Renal pelvis (tissue), 1 donor: ENCODE measurements at regions not wholly inside any gene's neighbourhood (a gene's known extent, or its start where the extent isn't known, plus 50 kb on each side); places are given as distances from the start of the nearest gene placed in this dataset.
A peak's percentile ranks its signal among the peaks of the same experiment; 100 is the strongest.

ENCODE experiments used
- DNase-seq: peaks from one replicate; pipeline ENCODE4 v3.0.0-alpha.2; 2013

DNA sequence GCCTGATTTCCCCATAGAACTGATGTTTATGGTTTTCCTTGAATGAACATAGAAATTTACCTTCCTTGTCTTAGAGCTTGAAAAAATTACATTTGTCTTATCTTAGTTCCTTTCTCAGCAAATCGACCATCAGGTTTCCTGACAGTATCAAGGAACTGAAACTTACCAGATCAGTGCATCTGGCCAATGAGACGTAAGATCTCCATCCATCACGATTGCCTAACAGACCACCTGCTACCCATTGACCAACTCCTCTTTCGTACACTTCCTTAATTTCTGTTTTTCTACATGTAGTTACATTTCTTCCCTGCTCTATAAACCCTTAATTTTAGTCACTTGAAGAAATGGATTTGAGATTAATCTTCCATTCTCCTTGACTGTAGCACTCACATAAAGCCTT, 57.4 kb upstream of the TMPRSS15 start:
- DNase-seq, result no peak

DNA sequence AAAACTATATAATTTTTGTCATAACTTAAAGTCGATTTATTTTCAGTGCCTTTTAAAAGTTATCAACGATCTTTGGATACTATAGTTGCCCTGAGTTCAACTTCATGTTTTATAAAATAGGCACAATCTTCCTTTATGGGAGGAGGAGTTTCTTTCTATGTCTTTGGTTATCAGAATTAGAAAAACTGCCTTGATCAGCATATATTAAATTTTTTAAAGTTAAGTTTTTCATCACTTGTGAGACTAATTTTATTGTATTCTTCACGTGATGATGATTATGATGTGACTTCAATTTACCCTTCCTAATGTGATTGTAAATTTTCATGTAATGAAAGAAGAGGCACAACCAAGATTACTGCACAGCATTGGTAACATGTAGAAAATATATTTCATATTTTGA, 58.2 kb upstream of the TMPRSS15 start:
- no peak for DNase-seq

DNA sequence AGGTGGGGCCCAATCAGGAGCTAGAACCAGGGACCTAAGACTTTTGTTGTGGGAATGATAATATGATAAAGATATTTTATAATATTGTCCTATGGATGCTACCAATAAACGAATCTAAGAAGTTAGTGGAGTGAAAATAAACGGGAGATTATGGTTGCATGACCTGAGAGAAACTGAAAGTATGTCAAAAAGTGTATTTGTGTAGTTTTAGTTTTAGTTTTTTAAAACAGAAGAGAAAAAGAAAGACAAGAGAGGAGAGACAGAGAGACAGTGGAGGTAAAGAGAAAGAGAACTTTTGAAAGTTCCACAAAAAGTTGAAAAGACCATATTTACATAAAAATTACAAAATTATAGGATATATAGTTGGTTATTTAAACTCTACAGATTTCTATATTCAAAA, 64.1 kb upstream of the TMPRSS15 start:
- DNase-seq, result no peak

DNA sequence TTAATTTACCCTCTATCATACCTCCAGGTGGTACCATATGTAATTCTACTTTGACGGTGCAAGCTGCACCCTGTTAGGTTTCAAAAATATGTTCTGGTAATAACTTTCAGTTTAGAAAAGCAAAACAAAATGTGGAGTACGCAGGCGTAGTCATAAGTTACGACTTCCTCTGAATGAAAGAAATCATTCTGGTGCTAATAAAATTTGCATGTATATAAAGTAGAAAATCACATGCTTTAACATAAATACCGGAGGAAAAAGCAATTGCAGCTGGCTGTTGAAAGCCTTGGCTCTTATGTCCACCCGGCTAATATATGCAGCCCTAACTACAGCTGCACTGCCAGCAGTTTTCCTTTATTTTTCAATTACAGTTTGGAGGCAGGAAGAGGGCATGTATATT, 65.2 kb upstream of the TMPRSS15 start:
- peak; percentile 75 for DNase-seq

DNA sequence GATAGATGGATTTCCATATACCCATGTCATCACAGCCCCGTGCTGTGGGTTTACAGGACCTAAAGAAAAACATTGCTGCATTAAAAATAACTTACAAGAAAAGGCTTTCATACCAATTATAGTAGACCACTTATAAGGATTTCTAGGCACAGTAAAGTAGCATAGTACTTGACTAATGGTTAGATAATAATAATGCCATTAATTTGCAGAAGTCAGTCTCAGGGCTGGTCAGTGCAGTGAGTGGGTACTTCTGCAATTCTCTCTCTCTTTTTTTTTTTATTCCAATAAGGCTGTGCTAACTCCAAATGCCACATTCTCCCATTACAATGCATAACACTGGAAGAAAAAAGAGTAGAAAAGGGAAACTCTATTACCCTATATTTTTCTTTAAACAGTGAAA, 73.1 kb upstream of the TMPRSS15 start:
- DNase-seq, result no peak

DNA sequence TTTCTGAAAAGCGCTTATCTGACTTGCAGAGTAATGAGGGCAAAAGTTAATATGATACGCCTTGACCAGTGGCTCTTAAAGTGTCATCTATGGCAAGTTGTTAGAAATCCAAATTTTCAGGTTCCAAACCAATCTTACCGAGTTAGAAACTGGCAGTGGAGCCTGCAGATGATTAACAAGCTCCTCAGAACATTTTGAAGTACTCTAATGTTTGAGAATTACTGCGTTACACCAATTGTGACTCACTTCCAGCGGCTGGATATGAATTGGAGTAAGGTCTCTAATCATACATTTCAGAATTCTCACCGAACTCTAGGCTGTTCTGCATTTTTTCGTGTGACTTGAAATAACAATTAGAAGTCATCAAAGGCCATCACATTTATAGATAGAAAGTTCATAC, 73.5 kb upstream of the TMPRSS15 start:
- DNase-seq, result no peak

DNA sequence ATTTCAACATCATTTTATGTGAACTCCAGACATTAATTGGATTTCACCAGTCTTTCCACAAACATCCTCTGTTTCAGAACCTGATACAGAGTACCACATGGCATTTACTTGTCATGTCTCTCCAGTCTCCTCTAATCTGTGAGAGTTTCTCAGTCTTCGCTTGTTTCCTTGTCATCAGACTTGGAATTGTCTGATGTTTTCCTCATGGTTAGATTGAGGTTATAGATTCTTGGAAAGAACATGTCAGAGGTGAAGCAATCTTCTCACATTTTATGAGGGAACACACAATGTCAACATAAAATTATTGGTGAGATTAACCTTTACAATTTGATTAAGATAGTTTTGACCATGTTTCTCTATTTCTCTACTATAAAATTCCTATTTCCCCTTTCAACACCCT, 74.9 kb upstream of the TMPRSS15 start:
- no peak for DNase-seq

DNA sequence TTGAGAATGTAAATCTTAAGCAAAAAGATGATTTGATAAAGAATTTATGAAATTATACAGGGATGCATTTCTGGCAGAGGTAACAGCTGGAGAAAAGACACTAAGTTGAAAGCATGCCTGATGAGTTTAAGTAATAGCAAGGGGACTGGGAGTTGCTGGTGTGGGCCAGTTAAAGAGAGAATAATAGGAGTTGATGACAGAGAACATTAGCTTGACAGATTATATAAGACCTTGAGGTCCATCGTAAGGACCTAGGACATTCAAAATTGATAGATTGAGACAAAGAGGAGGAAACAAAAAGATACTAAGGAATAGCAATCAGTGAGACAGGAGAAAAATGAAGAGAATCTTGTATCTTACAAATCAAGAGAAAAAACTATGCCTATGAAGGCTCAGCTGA, 84.7 kb upstream of the TMPRSS15 start:
- no peak for DNase-seq

DNA sequence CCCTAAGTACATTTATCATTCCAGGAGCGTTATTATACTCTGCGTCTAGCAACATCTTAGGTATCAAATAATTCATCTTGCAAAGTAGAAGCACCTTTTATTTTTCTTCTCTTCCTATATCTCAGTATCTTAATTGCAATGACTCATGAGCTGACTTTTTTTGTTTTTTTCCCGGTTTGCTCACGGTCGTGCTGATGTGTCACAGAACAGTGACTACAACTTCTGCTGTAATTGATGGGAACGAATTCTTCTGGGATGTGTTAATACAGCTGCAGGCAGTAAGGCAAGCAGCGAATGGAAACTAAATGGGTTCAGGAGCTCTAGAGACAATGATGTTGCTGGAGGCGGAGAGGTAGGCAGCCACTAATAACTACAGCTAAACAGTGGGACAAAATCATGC, 89.8 kb upstream of the TMPRSS15 start:
- no peak for DNase-seq

DNA sequence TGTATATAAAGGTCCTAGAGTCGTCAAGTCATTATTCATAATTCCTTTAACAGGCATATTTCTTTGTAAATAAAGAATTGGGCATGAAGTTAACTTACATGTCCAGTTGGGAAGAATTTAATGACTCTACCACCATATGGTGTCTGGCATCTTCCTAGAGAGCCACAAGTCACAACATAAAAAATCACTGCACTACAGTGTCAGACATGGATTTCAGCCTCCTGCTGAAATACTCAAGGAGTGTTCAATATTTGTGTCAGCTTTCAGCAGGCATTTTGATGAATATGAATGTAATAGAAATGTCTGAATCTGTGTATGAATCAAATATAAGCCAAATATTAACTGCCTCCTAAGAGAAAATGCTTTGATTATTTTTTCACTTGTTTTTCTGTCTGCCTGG, 91.9 kb upstream of the TMPRSS15 start:
- no peak for DNase-seq

DNA sequence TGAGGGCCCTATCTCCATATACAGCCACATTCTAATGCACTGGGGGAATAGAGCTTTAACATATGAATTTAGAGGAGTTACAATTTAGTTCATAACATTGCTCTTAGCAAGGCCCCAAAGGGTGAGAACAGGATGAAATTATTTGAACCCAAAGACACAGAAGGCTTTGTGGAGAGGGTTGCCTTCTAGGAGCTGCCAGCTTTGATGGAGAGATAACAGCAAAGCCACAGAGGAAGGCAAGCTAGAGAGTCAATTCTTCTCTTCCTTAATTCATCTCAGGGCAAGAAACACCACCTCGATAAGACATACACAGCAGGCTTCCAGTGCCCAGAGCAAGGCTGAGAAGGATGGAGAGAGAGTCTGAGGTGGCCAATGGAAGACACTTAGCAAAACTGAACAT, 94.8 kb upstream of the TMPRSS15 start:
- no peak for DNase-seq

DNA sequence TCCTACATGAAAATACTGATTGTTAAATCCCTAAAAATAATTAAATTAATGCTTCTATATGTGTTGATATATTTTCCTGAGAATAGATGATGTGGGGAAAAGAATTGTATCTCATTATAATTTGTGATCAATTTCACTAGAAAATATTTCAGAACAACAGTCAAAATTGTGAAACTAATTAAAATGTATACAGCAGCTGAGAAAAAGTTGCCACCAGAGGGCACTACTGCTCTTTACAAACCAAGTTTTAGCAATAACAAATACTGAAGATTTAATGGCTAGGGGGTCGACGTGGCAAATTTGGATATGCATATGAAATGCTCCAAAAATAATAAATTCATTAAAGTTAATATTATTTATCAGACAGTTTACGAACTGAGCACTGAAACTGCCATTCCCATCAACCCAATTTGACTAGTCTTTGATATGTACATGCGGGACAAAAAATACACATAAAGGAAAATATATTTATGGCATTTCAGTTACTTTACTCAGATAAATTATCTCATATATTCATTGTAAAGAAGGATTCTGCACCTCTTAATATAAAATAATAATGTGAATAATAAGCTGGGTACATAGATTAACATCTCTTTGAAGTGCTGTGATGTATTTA, 96.3 kb upstream of the TMPRSS15 start:
- DNase-seq, result peak; percentile 42

DNA sequence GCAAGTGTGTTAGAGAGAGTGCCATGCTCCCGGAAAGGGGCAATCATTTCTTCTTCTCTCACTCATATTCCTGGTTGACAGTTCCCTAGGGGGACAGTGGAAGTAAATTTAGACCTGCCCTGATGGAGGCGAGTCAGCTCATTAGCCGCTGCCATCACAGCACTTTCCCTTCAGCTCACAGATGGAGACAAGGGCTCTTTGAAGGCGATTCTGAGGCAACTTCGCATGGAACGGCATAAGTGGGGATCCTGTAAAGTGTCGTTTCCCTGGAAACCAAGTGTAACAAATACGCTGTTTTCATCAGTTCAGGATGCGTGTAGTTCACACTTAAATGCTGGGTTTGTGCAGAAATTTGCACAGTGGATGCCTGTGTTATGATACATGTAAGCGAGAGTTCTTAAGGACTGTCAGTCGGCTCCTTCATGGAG, 114.5 kb upstream of the TMPRSS15 start:
- no peak for DNase-seq

DNA sequence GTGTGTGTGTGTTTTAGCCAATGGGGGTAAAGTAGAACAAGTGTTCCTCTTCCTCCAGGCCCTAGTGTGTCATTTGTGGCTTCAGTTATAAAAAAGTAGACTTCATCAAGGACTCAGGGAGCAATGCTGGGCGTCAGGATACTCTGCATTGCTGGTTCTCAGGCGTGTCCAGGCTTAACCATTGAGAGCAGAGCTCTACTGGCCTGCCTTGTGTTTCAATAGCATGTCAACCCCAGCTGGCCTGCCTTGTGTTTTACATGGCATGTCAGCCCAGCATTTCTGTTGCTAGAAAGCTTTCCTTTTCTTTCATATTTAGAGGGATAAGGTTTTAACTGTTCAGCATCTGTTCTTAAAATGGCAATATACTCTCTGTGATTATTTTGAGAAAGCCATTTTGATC, 117.6 kb upstream of the TMPRSS15 start:
- no peak for DNase-seq

DNA sequence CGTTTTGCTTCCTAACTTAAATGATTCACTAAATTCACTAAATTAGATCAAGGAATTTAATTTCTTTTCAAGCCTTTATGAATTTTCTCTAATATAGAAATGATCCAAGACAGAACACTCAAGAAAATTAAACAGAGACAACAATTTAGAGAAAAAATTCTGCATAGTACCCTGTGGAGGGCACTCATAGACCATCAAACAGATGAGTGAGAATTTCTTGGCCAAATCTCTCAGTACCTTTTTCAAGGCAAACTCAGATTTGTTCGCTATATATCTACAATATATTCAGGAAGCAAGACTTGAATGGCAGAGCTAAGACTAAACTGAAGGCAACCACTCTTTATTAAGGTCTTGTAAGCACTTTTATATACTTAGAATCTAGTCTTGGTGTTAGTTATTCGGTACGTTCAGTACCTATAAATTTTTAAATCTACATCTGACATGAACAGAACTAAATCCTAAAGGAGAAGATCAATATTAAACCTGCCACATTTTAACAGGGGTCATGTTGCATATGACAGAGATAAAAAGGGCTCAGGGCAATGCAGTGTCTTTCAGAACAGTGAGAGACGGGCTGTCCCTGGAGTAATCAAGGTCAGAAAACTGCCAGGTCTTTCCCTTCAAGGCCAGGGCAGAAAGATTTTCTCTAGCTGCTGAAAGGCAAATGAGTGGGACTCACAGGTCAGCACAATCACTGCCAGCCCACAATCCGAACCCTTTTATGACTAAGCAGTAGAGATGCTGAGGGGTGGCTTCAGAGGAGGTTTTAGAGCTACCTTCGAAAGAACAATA, 118.8 kb upstream of the TMPRSS15 start:
- peak; percentile 12 for DNase-seq

DNA sequence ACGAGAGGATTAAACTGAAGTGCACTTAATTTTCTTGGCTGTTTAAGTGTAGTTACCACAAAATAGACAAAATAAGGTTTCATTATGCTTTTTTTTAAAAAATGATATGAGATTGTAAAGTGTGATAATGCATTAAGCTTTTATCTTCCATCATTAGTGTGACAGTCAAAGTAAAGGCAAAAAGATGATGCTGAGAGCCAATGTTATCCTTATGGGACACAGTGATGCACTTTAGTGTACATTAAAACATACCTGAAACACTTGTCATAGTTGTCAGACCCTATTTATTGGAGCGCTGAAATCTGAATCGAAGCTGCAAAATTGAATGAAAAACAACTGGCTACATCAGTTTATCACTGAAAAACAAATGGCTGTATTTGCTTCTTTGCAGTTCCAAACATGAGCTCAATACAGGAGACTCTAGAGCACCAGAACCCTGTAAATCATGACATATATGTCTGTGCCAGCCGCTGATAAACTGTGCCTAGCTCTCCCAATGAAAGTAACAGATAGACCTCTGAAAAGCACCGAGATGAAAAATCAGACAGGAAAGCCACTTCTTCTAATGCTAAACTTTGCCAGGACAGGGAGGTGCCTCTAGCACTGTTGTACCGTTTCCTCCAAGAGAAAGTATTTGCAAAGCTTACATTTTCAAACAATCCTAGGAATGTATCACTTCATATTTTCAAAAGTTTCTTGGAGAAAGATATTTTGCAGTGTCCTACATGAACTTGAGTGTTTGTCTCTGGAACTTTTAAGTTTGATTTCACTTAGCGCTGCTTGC, 120.7 kb upstream of the TMPRSS15 start:
- no peak for DNase-seq

DNA sequence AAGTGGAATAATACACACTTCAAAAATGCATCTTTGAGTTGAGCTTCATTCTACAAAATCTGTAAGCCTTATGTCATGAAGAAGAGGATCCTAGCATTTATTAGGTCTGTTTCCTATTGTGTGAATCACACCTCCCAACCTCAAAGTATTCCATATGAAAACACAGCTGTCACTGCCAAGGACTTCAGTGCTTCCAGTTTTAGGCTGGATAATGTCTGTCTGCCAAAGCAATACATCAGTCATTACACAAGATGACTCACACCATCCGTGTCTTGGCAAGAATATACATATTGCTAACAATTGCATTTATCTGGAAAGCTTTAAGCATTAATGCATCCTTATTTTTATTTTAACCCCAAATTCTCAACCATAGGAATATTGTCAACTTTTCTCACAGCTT, 125.7 kb upstream of the TMPRSS15 start:
- no peak for DNase-seq

DNA sequence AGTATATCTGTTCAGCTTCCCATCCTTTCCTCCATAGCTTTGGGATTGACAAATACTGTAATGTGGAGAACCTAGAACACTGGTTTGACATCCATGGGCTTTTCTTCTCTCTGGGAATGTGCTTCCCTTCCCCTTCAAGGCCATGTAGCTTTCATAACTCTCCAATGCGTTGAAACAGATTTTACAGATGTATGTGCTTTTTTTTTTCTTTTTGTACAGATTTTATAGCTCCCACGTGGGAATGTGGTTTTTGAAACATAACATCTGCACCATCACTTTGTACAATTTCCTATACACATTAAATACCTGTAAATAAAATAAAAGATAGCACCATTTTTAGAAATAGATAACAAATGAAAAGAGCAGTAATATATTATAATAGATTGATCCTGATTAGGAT, 138.5 kb upstream of the TMPRSS15 start:
- no peak for DNase-seq

DNA sequence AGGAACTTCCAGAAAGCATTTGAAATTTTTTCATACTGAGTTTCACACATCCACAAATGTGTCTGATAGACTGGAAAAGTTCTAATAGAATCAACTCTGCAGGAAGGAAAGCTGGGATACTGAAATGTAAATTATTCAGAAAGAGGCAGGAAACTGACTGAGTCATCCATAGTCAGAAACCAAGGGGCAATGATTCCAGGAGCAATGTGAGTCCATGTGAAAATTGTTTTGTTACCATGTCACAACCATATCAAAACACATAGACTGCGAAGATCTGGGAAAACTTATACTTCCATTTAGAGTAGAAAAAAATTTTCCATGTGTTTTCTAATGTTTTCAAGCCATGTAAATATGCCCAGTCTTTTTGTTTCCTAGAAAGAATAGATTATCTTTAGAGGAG, 142.3 kb upstream of the TMPRSS15 start:
- no peak for DNase-seq

DNA sequence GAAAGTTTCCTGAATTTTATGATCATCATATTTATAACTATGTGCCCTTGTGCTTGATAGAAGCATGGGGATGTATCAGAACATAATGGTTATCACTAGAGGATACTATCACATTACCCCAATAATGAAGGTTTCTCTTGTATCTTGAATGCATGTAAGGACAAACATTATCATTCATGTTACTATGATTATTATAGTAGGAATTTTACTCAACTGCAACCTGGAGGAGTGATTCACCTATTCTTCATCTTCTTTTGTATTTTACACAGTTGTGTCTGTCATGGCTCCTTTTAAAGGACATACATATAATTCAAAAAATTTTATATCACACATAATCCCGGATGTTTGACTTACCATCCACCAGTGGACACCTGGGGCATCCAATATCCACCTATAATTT, 143.8 kb upstream of the TMPRSS15 start:
- DNase-seq, result no peak

DNA sequence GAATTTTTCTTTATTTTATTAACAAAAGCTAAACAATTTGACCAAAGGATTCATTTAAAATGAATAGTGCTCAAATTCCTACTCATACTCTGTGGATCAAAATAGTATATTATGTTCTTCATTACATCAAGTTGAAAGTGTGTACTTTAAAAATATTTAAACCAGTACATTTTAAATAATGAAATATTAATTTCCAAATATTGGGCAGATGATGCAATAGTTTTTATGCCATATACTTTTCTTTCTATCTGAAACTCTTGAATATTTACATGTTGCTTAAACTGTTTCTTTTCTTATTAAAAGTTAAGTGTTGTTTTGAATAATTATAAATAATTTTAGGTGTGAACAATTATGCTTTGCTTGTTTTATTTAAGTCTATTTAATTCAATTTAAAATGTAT, 144.7 kb upstream of the TMPRSS15 start:
- no peak for DNase-seq

DNA sequence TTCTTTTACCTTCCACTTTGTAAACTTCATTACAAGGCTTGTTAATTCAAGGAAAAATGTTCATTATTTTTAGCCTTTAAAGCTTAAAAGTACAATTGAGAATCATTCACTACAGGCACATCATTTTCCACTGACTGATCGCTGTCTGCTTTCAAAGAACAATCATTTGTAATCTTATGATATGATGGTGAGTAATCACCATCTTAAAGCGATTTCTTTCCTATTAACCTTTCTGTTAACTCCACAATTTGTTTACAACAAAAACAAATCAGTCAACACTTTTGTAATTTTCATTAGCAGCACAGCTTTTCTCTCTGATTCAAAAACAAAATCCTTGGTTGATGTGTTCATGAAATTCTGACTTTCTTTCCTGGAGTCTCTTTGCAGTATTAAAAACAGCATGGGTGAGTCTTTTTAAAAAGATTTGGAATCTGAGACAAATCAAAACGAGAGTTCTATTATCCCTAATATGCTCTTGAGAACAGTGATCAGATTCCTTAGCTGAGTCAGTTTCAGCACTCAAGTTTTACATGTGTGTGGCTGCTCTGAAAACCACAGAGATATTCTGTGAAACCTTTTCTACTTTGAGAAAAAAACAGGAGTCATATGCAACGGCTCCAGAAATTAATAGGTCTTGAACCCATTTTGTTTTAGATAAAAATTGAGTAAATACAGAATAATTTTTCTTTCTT, 145.8 kb upstream of the TMPRSS15 start:
- DNase-seq, result no peak

DNA sequence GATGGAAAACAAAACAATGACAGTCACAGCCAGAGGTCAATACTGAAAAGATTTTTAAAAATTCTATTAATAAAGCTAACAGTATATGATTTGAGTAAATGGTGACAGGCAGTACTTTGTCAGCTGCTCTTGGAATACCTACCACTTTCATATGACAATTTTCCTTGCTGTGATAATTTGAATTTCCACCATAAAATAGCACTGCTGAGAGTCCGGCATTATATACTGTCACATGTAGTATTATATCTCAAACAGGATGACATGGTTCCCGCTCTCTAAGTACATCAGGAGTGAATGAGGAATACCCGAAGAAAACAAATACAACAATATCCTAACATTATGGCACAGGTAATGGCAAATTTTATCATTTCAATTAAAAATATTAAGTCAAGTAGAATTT, 146.8 kb upstream of the TMPRSS15 start:
- DNase-seq, result no peak
